Hematopoietic multipotent progenitor cell treated with erythropoietin and hydrocortisone succinate and interleukin-3 and kit ligand, for 8 days (in vitro differentiated cells): ENCODE measurements at regions not wholly inside any gene's neighbourhood (a gene's known extent, or its start where the extent isn't known, plus 50 kb on each side); places are given as distances from the start of the nearest gene placed in this dataset.
A peak's percentile ranks its signal among the peaks of the same experiment; 100 is the strongest.
"Not testable (repeated sequence)": the region's sequence is repeated elsewhere in the genome, so short reads cannot be mapped to it uniquely, and the experiment has no call there.

Experiments
- DNase-seq: peaks from one replicate; pipeline ENCODE4 v3.0.0-alpha.2; 2015

- DNase-seq: no peak
These were observed 298.5 kb upstream of the KDM5D start for GRCh38 chrY:20042993-20043392.

- peak; percentile 78 for DNase-seq
These were observed 281.1 kb upstream of the KDM5D start for GRCh38 chrY:20025676-20026075.

- not testable (repeated sequence) for DNase-seq
These were observed 248.9 kb upstream of the KDM5D start for GRCh38 chrY:19993410-19993809.

DNA sequence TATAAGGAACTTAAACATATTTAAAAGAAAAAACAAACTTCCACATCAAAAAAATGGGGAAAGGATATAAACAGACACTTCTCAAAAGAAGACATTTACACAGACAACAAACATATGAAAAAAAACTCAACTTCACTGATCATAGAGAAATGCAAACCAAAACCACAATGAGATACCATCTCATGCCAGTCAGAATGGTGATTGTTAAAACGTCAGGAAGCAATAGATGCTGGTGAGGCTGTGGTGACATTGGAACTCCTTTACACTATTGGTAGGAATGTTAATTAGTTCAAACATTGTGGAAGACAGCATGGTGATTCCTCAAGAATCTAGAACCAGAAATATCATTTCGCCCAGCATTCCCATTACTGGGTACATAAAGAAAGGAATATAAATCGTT is 228.5 kb upstream of the KDM5D start:
- DNase-seq: no peak

- peak; percentile 18 for DNase-seq
These were observed 203.2 kb upstream of the KDM5D start for GRCh38 chrY:19947702-19948101.

- no peak for DNase-seq
These were observed 154.5 kb upstream of the KDM5D start for GRCh38 chrY:19899011-19899410.

DNA sequence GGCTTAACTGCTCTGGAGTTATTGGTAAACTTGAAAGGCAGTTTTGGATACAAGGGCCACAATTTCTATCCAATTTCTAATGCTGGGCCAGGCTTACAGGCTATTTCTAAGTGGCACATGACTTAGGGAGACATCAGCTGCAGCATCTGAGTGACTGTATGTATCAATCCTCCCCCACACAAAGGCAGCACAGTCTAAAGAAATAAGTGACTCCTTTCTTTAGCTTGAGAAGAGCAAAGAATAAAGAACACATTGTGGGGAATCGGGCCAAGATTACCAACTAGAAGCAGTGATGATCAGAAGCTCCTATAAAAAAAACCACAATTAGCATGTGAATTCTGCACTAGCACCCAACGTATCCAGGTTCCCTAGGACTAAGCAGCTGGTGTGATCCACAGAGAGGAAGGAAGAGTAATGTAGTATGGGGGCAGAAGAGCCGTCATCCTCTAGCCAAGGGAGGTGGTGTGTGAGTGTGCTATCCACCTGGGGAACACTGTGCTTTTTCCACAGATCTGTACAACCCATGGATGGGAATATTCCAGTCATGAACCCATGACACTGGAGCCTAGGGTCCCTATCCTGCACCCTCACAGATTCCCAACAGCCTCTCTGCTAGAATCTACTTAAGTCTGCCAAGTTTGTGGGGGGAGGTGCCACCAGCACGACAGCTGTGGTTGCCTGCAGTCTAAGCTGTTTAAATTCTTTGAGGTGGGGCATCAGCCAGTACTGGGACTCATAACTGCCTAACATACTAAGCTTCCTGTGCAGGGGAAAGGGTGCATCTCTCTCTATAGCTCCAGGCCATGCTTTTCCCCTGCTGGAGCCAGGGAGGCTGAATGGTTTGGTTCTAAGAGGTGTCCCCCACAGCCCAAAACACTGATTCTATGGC is 147.8 kb upstream of the KDM5D start:
- no peak for DNase-seq

DNA sequence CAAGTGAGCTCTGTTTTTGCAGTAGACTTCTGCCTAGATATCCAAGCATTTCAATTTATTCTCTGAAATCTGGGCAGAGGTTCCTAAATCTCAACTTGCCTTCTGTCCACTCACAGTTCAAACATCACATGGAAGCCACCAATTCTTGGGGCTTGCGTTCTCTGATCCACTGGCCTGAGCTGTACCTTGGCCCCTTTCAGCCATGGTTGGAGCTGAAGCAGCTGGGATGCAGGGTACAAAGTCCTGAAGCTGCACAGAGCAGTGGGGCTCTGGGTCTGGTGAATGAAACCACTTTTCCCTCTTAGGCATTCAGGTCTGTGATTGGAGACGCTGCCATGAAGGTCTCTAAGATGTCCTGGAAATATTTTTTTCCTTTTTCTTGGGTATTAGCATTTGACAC is 137.6 kb upstream of the KDM5D start:
- no peak for DNase-seq

DNA sequence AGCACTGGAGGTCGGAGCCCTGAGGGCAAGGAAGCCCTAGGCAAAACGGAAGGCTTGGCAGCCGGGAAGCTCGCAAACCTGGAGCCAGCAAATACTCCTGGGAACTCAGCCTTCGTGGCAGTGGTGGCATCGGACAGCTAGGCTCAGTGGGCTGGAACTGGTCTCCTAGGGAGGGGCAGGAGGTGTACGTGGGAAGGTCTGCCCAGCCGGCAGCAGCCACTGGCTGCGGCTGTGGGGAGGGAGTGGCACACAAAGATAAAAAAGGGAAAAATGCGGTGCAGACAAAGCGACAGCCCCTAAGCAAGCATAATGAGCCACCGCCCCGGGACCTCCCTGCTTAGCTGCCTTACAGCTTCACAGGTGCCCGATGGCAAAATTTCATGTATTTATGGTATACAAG is 125.2 kb upstream of the KDM5D start:
- DNase-seq: no peak

GRCh38 chrY:19869281-19869680 is 124.8 kb upstream of the KDM5D start:
- DNase-seq: no peak

- DNase-seq: no peak
These were observed 124.1 kb upstream of the KDM5D start for GRCh38 chrY:19868647-19869046.

DNA sequence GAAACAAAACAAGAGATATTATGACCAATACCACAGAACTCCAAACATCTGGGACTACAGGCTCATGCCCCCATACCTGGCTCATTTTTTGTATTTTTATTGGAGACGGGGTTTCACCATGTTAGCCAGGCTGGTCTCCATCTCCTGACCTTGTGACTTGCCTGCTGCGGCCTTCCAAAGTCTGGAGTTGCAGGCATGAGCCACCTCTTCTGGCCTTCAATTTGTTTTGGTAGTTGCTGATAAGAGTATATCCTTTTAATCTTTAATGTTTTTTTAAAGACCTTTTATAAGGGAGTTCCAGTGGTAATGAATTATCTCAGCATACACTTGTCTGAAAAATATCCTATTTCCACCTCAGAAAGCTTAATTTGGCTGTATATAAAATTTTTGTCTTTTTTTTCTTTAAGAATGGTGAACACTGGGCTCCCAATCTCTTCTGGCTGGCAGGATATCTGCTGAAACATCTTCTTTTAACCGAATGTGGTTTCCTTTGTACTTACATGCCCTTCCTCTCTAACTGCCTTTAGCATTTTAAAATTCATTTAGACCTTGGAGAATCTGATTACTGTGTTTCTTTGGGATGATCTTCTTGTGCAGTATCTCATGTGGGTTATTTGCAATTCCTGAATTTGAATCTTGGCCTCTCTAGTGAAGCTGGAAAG is 112.1 kb upstream of the KDM5D start:
- peak; percentile 71 for DNase-seq

DNA sequence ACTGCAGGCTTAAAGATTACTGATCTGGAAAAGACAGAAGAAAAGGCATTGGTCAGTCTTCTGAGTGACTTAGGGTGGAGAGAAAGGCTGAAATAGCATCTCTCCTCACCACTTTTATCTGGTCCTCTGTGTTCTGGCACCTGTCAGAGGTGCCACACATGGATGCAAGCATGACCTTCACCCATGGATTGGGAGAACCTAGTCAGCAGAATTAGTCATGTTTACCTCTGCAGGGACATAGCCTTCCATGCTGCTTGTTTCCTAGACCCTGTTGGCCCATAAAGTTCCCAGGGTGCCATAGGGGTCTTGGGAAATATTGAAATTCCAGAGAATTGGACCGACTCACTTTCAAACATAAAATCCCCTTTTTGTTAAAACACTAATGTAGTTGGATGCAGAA is 98.4 kb upstream of the KDM5D start:
- DNase-seq: no peak

DNA sequence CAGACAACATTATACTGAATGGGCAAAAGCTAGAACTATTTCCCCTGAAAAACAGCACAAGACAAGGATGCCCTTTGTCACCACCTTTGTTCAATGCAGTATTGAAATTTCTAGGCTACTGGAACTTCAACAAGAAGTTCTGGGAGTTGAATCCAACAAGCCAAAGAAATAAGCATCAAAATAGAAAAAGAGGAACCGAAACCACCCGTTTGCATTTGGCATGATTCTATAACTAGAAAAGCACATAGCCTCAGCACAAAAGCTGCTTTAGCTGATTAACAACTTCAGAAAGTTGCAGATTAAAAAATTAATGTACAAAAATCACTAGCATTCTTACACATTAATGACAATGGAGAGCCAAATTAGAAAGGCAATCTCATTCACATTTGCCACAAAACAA is 79.6 kb upstream of the KDM5D start:
- no peak for DNase-seq

GRCh38 chrY:19818546-19818945 is 74.0 kb upstream of the KDM5D start:
- DNase-seq: peak; percentile 65

DNA sequence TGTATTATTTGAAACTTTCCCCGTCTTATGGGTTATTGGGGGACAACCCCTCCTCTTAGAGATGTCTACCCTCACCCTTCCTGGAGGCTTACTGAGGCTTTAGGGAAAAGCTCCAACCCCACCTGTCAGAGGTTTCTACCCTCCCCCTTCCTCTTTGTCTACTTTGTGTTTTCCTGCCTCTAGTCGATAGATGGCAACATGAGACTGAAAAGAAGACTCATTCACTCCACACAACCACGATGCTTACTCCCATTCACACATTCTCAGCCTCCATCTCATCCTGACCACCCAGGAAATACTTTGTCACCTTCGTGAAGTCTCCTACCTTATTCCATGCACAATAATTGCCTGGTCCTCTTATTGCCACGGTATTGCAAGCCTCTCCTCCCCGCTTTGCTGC is 72.4 kb upstream of the KDM5D start:
- peak; percentile 57 for DNase-seq

DNA sequence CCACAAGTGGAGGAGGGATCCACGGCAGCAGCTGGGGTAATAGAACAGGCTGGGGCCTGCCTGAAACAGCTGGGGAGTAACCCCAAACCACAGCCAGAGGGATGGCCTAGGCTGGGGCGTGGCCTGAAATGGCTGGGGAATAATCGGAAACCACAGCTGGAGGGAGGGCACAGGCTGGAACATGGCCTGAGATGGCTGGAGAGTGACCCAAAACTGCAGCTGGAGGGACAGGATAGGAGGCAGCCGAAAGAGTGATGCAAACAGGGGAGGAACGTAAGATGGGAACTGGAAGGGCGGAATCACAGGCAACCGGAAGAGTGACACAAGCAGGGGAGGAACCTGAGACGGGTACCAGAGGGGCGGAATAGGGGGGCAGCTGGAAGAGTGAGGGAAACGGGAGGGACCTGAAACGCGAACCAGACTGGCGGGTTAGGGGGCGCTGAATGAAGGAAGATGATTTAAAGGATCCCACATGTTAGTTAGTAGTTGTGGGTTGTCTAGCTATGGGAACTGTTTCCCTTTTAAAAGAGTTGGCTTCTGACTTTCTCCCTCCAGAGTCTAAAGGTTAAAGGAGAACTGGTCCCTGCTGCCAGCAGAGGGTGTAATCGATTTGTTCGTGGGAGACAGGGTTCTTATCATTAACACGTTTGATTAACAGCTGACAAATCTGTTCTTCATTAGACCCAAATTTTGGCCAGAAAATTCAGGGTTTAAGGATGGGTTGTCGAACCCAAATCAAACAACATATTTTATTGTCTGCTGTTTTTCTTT is 71.7 kb upstream of the KDM5D start:
- DNase-seq: peak; percentile 68
